Right lobe of liver (tissue), 6 donors: ENCODE measurements at regions not wholly inside any gene's neighbourhood (a gene's known extent, or its start where the extent isn't known, plus 50 kb on each side); places are given as distances from the start of the nearest gene placed in this dataset.
A peak's percentile ranks its signal among the peaks of the same experiment; 100 is the strongest.

ENCODE experiments used
- ATAC-seq, 4 donors: fragments of 200-7000 bp; cut with Tn5 transposase; one replicate each; pipeline ENCODE4 v1.9.1; 2020; ENCODE audit warnings: mild to moderate bottlenecking in 4 of 4, moderate library complexity in 4 of 4
- DNase-seq, 3 donors: peaks; one replicate each; pipeline ENCODE4 v3.0.0-alpha.2; 2020
- H3K27ac ChIP-seq, 3 donors: fragments of 200-600 bp; one replicate each; pipeline ENCODE4 v1.8.0; 2022
- H3K27me3 ChIP-seq, 2 donors: fragments of 200-600 bp; one replicate each; pipeline ENCODE4 v1.8.0; 2022
- H3K36me3 ChIP-seq, 4 donors: fragments of 200-600 bp; sonication (generic) in 1 of 4; one replicate each; pipeline versions ENCODE4 v1.5.1 to v1.8.0; 2017 to 2022; ENCODE audit warnings: control low read depth in 1 of 4
- H3K4me1 ChIP-seq, 4 donors: fragments of 200-600 bp; sonication (generic) in 1 of 4; one replicate each; pipeline versions ENCODE4 v1.5.1 to v1.8.0; 2017 to 2022; ENCODE audit warnings: control low read depth in 1 of 4
- H3K4me3 ChIP-seq, 3 donors: fragments of 200-600 bp; one replicate each; pipeline ENCODE4 v1.8.0; 2022
- H3K9me3 ChIP-seq, 4 donors: fragments of 200-600 bp; sonication (generic) in 1 of 4; one replicate each; pipeline versions ENCODE4 v1.5.1 to v1.8.0; 2017 to 2022; ENCODE audit warnings: control low read depth in 1 of 4
- CTCF ChIP-seq, 4 donors: fragments of 200-600 bp in 3 of 4; fragments of 450-650 bp in 1 of 4; IDR thresholded peaks; one replicate each; pipeline versions ENCODE4 v1.5.1 to v1.8.0; 2016 to 2022; ENCODE audit warnings: antibody characterized with exemption in 4 of 4, mild to moderate bottlenecking in 2 of 4
- POLR2A ChIP-seq: fragments of 450-650 bp; IDR thresholded peaks from one replicate; pipeline ENCODE4 v1.6.1; 2017; ENCODE audit warnings: antibody characterized with exemption, mild to moderate bottlenecking
- WGBS: methylation state at CpG from one replicate; pipeline ENCODE4 v1.1.6; 2018; ENCODE audit warnings: low coverage, low lambda C conversion rate; ENCODE audit not compliant: insufficient coverage; ENCODE audit errors: missing lambda C conversion rate; 5-methylcytosine and 5-hydroxymethylcytosine counted together
- intact Hi-C, 2 donors: fragments of 100-400 bp; cut with DNase I; formaldehyde crosslinking; loops; one replicate each; pipeline versions ENCODE4 v1.11.2 to v1.14.1; 2022
- donor health status: DM: no; HTN: yes; CAD: no.
- donor health status: DM: no; HTN: no; CAD: no.
- donor health status: DM: no; HTN: no; CAD: no.
- donor health status: DM: no; HTN: yes; CAD: no.
- donor health status: DM: no; HTN: yes; CAD: no.

- peak; percentile 40 to 82 (median 60) for ATAC-seq
- TF ChIP-seq CTCF (IDR thresholded peaks at IDR 0.05) (no peak), POLR2A (no peak)
- peak in 1 of 3 donors; percentile 43 for DNase-seq
- Histone ChIP-seq H3K4me3 (no peak overlapping the region), H3K9me3 (no peaks in the 10 kb centered on the region), H3K27ac (no peak overlapping the region), H3K4me1 (no peaks in the 10 kb centered on the region), H3K27me3 (no peaks in the 10 kb centered on the region), H3K36me3 (no peaks in the 10 kb centered on the region)
- WGBS: 34% methylated on average over 8 of the region's 11 CpGs
- intact Hi-C loops: no loop called here
Observed at GRCh38 chr17:33506889-33507650, 214.0 kb upstream of the ASIC2 start.

GRCh38 chr17:33508215-33508614, 215.1 kb upstream of the ASIC2 start:
- Histone ChIP-seq H3K36me3 (no peaks in the 10 kb centered on the region), H3K9me3 (no peaks in the 10 kb centered on the region), H3K27me3 (no peaks in the 10 kb centered on the region), H3K4me3 (no peak overlapping the region), H3K27ac (no peak overlapping the region), H3K4me1 (no peaks in the 10 kb centered on the region)
- TF ChIP-seq POLR2A (no peak), CTCF (IDR thresholded peaks at IDR 0.05) (no peak)
- no peak for DNase-seq
- WGBS: 88% methylated on average over 1 of the region's 3 CpGs
- intact Hi-C loops: no loop called here
- no peak for ATAC-seq

GRCh38 chr17:33509331-33509730, 216.2 kb upstream of the ASIC2 start:
- WGBS: 64% methylated on average over 8 of the region's 8 CpGs
- TF ChIP-seq CTCF (IDR thresholded peaks at IDR 0.05) (no peak), POLR2A (no peak)
- Histone ChIP-seq H3K4me3 (peak overlapping the region in 1 of 3 donors; percentile 18), H3K27me3 (no peaks in the 10 kb centered on the region), H3K4me1 (peaks cover 0 to 6% (median 2%) of the 10 kb centered on the region in 4 donors), H3K36me3 (no peaks in the 10 kb centered on the region), H3K27ac (peak overlapping the region in 1 of 3 donors; percentile 8), H3K9me3 (no peaks in the 10 kb centered on the region)
- ATAC-seq: peak in 1 of 4 donors; percentile 58
- peak in 1 of 3 donors; percentile 80 for DNase-seq
- intact Hi-C loops: no loop called here

GRCh38 chr17:33511670-33512069, 218.6 kb upstream of the ASIC2 start:
- 85% methylated on average over 1 of the region's 2 CpGs for WGBS

More at GRCh38 chr17:33511670-33512069, 218.6 kb upstream of the ASIC2 start:
- Histone ChIP-seq H3K4me3 (no peak overlapping the region), H3K27me3 (no peaks in the 10 kb centered on the region), H3K36me3 (no peaks in the 10 kb centered on the region), H3K4me1 (peaks cover 0 to 12% (median 5%) of the 10 kb centered on the region in 4 donors), H3K27ac (no peak overlapping the region), H3K9me3 (no peaks in the 10 kb centered on the region)
- intact Hi-C loops: no loop called here
- DNase-seq (no peak), ATAC-seq (no peak)
- TF ChIP-seq CTCF (IDR thresholded peaks at IDR 0.05) (no peak), POLR2A (no peak)
